Inflammatory macrophage treated with lipopolysaccharide for 4 hours (primary cell): ENCODE measurements at regions not wholly inside any gene's neighbourhood (a gene's known extent, or its start where the extent isn't known, plus 50 kb on each side); places are given as distances from the start of the nearest gene placed in this dataset.
A peak's percentile ranks its signal among the peaks of the same experiment; 100 is the strongest.

Source experiments
- DNase-seq: peaks from one replicate; pipeline ENCODE4 v3.0.0-alpha.2; 2020

- no peak for DNase-seq
Observed at GRCh38 chr3:67863869-67864268, 209.5 kb upstream of the SUCLG2 start.

- no peak for DNase-seq
Observed at GRCh38 chr3:67860429-67860828, 206.0 kb upstream of the SUCLG2 start.

GRCh38 chr3:67858492-67858891 lies 204.1 kb upstream of the SUCLG2 start:
- DNase-seq: no peak

- DNase-seq: no peak
Observed at GRCh38 chr3:67856718-67857117, 202.3 kb upstream of the SUCLG2 start.

- DNase-seq: no peak
Observed at GRCh38 chr3:67854663-67855062, 200.3 kb upstream of the SUCLG2 start.

- no peak for DNase-seq
Observed at GRCh38 chr3:67853520-67853919, 199.1 kb upstream of the SUCLG2 start.

GRCh38 chr3:67848299-67848698 lies 193.9 kb upstream of the SUCLG2 start:
- DNase-seq: no peak

- no peak for DNase-seq
Observed at GRCh38 chr3:67846166-67846565, 191.8 kb upstream of the SUCLG2 start.

GRCh38 chr3:67832817-67833216 lies 178.4 kb upstream of the SUCLG2 start:
- DNase-seq: no peak

- no peak for DNase-seq
Observed at GRCh38 chr3:67831262-67831661, 176.8 kb upstream of the SUCLG2 start.

GRCh38 chr3:67828486-67829010 lies 174.1 kb upstream of the SUCLG2 start:
- DNase-seq: no peak

GRCh38 chr3:67821135-67821534 lies 166.7 kb upstream of the SUCLG2 start:
- no peak for DNase-seq

GRCh38 chr3:67819447-67819846 lies 165.0 kb upstream of the SUCLG2 start:
- DNase-seq: no peak

GRCh38 chr3:67809370-67809935 lies 155.0 kb upstream of the SUCLG2 start:
- DNase-seq: no peak

- DNase-seq: no peak
Observed at GRCh38 chr3:67808906-67809305, 154.5 kb upstream of the SUCLG2 start.

GRCh38 chr3:67804578-67804977 lies 150.2 kb upstream of the SUCLG2 start:
- no peak for DNase-seq

- DNase-seq: no peak
Observed at GRCh38 chr3:67804089-67804488, 149.7 kb upstream of the SUCLG2 start.

- DNase-seq: no peak
Observed at GRCh38 chr3:67798412-67798811, 144.0 kb upstream of the SUCLG2 start.

- no peak for DNase-seq
Observed at GRCh38 chr3:67791620-67792019, 137.2 kb upstream of the SUCLG2 start.

GRCh38 chr3:67790043-67790442 lies 135.6 kb upstream of the SUCLG2 start:
- peak; percentile 34 for DNase-seq

- DNase-seq: no peak
Observed at GRCh38 chr3:67788396-67788795, 134.0 kb upstream of the SUCLG2 start.

GRCh38 chr3:67783281-67784250 lies 129.2 kb upstream of the SUCLG2 start:
- no peak for DNase-seq

- no peak for DNase-seq
Observed at GRCh38 chr3:67781871-67782270, 127.5 kb upstream of the SUCLG2 start.

- DNase-seq: no peak
Observed at GRCh38 chr3:67781218-67781617, 126.8 kb upstream of the SUCLG2 start.
